B cell (primary cell): ENCODE measurements at regions not wholly inside any gene's neighbourhood (a gene's known extent, or its start where the extent isn't known, plus 50 kb on each side); places are given as distances from the start of the nearest gene placed in this dataset.

ENCODE experiments used
- CTCF ChIP-seq: fragments of 200-600 bp; IDR thresholded peaks from one replicate; pipeline ENCODE4 v1.8.0; 2022; ENCODE audit warnings: antibody characterized with exemption, mild to moderate bottlenecking
- EZH2 ChIP-seq: IDR thresholded peaks from 2 replicates; pipeline ENCODE4 v1.6.1; 2012; ENCODE audit warnings: borderline replicate concordance, low read depth, mild to moderate bottlenecking, moderate library complexity, low read length; ENCODE audit not compliant: insufficient read depth, poor library complexity, severe bottlenecking

GRCh38 chr7:134388336-134389019 is 70.4 kb downstream of the AKR1B1 start:
- TF ChIP-seq CTCF (no peak), EZH2 (no peak)
